HFFc6 (cell line): ENCODE measurements at regions not wholly inside any gene's neighbourhood (a gene's known extent, or its start where the extent isn't known, plus 50 kb on each side); places are given as distances from the start of the nearest gene placed in this dataset.

ENCODE experiments used
- DNase-seq: peaks from one replicate; pipeline ENCODE4 v3.0.0-alpha.2; 2018
- H3K27ac Mint-ChIP-seq: 2 replicates; pipeline ENCODE4 v1.8.0; 2020; ENCODE audit warnings: mild to moderate bottlenecking, mixed read lengths
- H3K27me3 Mint-ChIP-seq: 2 replicates; pipeline ENCODE4 v1.8.0; 2021; ENCODE audit warnings: mild to moderate bottlenecking, moderate library complexity, mixed read lengths; ENCODE audit not compliant: insufficient read depth
- H3K36me3 Mint-ChIP-seq: 2 replicates; pipeline ENCODE4 v1.8.0; 2021; ENCODE audit warnings: low read depth, mixed read lengths
- H3K4me1 Mint-ChIP-seq: 2 replicates; pipeline ENCODE4 v1.8.0; 2020; ENCODE audit warnings: low read depth, mixed read lengths
- H3K4me3 Mint-ChIP-seq: 2 replicates; pipeline ENCODE4 v1.8.0; 2020; ENCODE audit warnings: mild to moderate bottlenecking, moderate library complexity, mixed read lengths
- H3K9me3 Mint-ChIP-seq: 2 replicates; pipeline ENCODE4 v1.8.0; 2020; ENCODE audit warnings: mild to moderate bottlenecking, mixed read lengths
- TF ChIP-seq, protein P1 (sequence below): fragments of 200-600 bp; sonication (generic); IDR thresholded peaks from 2 replicates; pipeline ENCODE4 v1.5.0; 2021; ENCODE audit warnings: antibody characterized with exemption, mild to moderate bottlenecking

DNA sequence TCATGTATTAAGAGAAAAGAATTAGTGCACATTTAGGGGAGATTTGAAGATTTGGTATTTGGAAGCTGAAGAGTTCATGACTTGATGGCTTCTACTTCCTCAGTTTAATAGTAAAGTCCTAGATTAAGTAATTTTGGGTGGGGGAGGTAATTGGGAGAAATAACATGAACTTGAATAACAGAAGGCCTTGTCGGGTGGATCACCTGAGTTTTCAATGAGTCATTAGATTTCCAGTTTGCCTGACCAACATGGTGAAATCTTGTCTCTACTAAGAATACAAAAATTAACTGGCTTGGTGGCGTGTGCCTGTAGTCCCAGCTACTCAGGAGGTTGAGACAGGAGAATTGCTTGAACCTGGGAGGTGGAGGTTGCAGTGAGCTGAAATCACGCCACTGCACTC lies 181.0 kb downstream of the GJA1 start:
- H3K9me3 Mint-ChIP-seq = no peaks in the 10 kb centered on the region

DNA sequence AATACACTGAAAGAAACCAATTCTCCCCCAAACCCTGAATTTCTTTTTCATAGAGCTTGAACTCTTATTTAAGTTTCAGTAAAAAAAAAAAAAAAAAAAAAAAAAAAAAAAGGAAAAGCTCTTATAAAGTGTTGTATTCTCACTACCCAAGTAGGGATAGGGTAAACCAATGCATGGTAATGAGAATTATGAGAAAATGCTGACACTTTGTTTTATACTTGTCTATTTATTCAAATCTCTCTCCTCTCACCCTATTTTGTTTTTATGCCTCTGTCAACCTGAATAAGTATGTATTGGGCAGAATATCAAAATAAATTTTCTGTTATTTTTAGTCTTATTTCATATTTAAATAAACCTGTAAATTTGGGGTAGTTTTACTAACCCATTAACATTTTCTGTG lies 181.9 kb downstream of the GJA1 start:
- no peak for DNase-seq
- no peaks in the 10 kb centered on the region for H3K9me3 Mint-ChIP-seq
- H3K36me3 Mint-ChIP-seq = no peaks in the 10 kb centered on the region
- no peaks in the 10 kb centered on the region for H3K4me1 Mint-ChIP-seq
- peaks cover 3% of the 10 kb centered on the region; the same call in 1 of the 2 replicates for H3K27me3 Mint-ChIP-seq
- no peak overlapping the region for H3K27ac Mint-ChIP-seq
- H3K4me3 Mint-ChIP-seq = no peak overlapping the region
- TF ChIP-seq, protein P1, sequence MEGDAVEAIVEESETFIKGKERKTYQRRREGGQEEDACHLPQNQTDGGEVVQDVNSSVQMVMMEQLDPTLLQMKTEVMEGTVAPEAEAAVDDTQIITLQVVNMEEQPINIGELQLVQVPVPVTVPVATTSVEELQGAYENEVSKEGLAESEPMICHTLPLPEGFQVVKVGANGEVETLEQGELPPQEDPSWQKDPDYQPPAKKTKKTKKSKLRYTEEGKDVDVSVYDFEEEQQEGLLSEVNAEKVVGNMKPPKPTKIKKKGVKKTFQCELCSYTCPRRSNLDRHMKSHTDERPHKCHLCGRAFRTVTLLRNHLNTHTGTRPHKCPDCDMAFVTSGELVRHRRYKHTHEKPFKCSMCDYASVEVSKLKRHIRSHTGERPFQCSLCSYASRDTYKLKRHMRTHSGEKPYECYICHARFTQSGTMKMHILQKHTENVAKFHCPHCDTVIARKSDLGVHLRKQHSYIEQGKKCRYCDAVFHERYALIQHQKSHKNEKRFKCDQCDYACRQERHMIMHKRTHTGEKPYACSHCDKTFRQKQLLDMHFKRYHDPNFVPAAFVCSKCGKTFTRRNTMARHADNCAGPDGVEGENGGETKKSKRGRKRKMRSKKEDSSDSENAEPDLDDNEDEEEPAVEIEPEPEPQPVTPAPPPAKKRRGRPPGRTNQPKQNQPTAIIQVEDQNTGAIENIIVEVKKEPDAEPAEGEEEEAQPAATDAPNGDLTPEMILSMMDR = no peak

More for the DNA sequence above, 181.0 kb downstream of the GJA1 start:
- Mint-ChIP-seq H3K36me3 (no peaks in the 10 kb centered on the region), H3K27me3 (no peaks in the 10 kb centered on the region), H3K4me1 (no peaks in the 10 kb centered on the region), H3K27ac (no peak overlapping the region), H3K4me3 (no peak overlapping the region)
- TF ChIP-seq, protein P1 = no peak
- DNase-seq = no peak

DNA sequence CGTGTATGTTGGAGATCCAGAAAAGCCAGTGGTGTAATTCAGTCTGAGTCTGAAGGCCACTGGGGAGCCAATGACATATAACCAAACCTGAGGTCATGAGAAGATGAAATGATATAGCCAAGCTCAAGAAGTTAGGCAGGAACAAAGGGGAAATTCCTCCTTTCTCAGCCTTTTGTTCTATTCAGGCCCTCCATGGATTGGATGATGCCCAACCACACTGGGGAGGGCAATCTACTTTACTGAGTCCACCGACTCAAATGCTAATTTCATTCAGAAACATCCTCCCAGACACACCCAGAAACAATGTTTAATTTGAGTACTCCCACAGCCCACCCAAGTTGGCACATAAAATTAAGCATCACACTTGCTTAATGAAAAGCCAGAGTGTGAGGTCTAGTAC lies 183.6 kb downstream of the GJA1 start:
- TF ChIP-seq, protein P1 = no peak
- Mint-ChIP-seq H3K4me3 (no peak overlapping the region), H3K27ac (no peak overlapping the region), H3K36me3 (no peaks in the 10 kb centered on the region), H3K9me3 (no peaks in the 10 kb centered on the region), H3K27me3 (peaks cover 3% of the 10 kb centered on the region; the same call in 1 of the 2 replicates), H3K4me1 (no peaks in the 10 kb centered on the region)
- no peak for DNase-seq

GRCh38 chr6:121619987-121620740 lies 184.7 kb downstream of the GJA1 start:
- H3K9me3 Mint-ChIP-seq = no peaks in the 10 kb centered on the region
- no peak overlapping the region for H3K4me3 Mint-ChIP-seq
- peaks cover 3% of the 10 kb centered on the region for H3K27me3 Mint-ChIP-seq
- H3K36me3 Mint-ChIP-seq = no peaks in the 10 kb centered on the region
- TF ChIP-seq, protein P1 = no peak
- no peak overlapping the region for H3K27ac Mint-ChIP-seq
- no peaks in the 10 kb centered on the region for H3K4me1 Mint-ChIP-seq
- DNase-seq = no peak

- TF ChIP-seq, protein P1 = no peak
- H3K4me1 Mint-ChIP-seq = no peaks in the 10 kb centered on the region
- DNase-seq = no peak
- peaks cover 7% of the 10 kb centered on the region; the same call in 1 of the 2 replicates for H3K27me3 Mint-ChIP-seq
- H3K4me3 Mint-ChIP-seq = no peak overlapping the region
- peaks cover 11% of the 10 kb centered on the region for H3K36me3 Mint-ChIP-seq
- H3K27ac Mint-ChIP-seq = no peak overlapping the region
- H3K9me3 Mint-ChIP-seq = no peaks in the 10 kb centered on the region; the same call in 1 of the 2 replicates
These were observed 192.3 kb downstream of the GJA1 start for GRCh38 chr6:121627761-121628160.
